ENCODE measurements at regions not wholly inside any gene's neighbourhood (a gene's known extent, or its start where the extent isn't known, plus 50 kb on each side); places are given as distances from the start of the nearest gene placed in this dataset.

DNA sequence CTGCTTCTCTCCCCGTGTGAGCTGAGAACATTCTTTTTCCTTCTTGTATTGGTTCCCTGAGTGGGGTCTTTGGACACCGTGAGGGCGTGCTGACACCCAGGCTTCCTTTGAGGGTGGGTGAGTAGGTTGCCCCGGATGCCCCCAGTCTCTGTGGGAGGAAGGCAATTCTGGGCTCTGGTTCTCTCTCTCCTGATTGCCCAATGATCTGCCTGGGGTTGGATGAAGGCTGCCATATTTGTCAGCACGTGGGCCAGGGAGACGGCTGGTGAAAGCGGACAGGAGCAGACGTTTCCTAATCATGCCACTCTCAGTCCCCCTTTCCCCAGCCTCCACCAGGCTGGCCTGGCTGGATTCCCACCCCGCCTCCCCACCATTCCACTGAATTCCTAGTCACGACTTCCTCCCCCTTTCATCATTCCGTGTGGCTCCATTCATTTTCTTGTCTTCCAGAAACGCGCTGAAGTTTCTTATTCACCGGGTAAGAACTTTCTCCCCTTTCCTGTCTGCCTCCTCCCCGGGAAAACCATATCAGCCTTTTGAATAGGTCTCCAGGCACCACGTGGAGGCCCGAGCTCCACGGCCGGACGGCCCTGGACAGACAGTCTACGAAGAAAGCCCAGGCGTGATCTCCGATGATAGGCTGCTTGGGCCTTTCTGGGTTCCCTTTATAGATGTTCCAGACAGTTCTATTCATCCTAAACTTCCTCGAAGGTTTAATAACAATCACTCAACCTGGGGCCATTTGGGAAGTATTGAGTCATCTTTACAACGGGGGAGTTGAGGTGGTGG is 98.7 kb upstream of the NPTX2 start:
- no peak for DNase-seq (ENCODE audit: low spot score)

- no peak for DNase-seq (ENCODE audit: low spot score)
Measured at GRCh38 chr7:98515201-98515600, 101.9 kb upstream of the NPTX2 start.

DNA sequence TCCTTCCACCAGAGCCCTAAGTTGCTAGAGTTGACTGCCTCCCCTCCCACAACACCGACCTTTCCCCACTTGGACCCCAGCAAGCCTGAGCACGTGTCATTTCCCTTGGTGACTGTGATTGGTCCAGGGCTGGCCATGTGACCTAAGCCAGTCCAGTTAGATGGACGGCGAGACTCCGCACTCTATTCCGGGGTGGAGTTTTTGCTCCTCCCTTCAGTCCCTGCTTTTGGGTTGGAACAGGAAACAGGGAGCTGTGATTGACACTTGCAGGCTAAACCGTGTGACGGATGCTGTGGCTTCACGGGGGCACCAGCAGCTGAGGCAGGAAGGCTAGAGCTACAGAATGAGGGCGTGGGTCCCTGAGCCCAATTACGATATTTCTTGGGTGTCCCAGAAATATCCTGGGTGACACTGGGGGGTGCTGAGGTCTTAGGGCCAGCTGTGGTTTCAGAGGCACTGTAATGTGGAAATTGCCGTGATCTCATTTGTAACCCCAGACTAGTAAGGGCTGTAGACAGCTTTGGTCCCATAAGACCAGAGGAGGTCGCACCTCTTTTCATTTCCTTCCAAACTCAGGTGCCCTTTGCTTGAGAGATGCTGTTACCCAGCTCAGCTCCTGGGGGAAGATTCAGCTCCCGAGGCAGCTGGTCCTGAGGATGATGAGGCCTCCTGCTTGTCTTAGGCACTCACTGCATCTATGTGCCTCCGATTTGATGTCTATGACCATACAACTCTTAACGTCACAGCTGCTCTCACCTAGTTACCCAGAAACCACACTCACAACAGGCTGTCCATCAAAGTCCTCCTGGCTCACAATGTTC is 102.7 kb upstream of the NPTX2 start:
- no peak for DNase-seq (ENCODE audit: low spot score)

DNA sequence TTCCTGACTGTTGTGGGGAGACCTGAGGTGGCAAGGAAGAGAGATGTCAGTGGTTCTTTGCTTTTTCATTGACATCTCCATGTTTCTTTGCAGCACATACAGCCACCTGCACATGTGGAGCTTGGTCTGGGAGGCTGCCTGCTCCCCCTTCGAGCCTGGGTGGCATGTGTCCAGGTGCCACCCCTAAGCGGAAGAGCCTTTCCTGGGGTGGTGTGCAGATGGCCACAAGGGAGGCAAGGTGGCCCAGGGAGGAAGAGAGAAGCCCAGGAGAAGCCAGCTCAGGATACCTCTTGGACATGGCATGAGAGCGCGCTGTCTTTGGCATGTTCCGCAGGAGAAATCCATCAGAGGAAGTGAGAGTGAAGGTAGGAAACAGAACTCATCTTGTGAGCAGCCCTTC is 105.9 kb upstream of the NPTX2 start:
- DNase-seq (ENCODE audit: low spot score), result no peak

GRCh38 chr7:98509836-98510235 is 107.2 kb upstream of the NPTX2 start:
- no peak for DNase-seq (ENCODE audit: low spot score)

GRCh38 chr7:98506471-98506870 is 105.6 kb upstream of the BAIAP2L1 start:
- no peak for DNase-seq (ENCODE audit: low spot score)

- no peak for DNase-seq (ENCODE audit: low spot score)
Measured at GRCh38 chr7:98500764-98501163, 99.9 kb upstream of the BAIAP2L1 start.

- no peak for DNase-seq (ENCODE audit: low spot score)
Measured at GRCh38 chr7:98496618-98497017, 95.7 kb upstream of the BAIAP2L1 start.

- no peak for DNase-seq (ENCODE audit: low spot score)
Measured at GRCh38 chr7:98495200-98495955, 94.5 kb upstream of the BAIAP2L1 start.

DNA sequence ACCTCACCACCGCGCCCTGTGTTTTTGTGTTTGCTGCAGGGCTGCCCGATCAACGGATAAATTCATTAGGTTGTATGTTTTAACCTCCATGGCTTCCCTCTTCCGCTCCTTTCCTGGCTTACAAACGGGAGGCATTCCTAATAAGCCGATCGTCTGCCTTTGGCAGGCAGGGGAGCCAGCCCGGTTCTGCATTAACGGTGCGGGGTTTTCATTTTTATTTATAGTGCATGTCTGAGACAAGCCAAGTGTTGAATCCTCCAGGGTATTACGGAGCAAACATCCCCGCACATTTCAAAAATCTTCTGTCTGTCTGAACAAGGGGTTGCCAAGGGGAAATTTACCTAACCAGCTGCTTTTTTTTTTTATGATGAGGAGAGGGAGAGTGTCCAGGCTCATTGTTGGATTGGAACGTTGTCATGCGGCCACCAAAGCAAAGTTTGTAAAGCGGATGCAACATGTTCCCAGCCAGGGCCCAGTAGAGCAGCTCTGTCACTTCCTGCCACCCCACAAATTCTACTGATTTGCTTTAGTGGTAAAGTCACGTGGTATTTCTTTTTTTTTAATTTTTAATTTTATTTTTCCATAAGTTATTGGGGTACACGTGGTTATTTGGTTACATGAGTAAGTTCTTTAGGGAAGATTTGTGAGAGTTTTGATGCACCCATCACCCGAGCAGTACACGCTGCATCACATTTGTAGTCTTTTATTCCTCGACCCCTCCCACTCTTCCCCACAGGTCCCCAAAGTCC is 92.3 kb upstream of the BAIAP2L1 start:
- DNase-seq (ENCODE audit: low spot score), result no peak

DNA sequence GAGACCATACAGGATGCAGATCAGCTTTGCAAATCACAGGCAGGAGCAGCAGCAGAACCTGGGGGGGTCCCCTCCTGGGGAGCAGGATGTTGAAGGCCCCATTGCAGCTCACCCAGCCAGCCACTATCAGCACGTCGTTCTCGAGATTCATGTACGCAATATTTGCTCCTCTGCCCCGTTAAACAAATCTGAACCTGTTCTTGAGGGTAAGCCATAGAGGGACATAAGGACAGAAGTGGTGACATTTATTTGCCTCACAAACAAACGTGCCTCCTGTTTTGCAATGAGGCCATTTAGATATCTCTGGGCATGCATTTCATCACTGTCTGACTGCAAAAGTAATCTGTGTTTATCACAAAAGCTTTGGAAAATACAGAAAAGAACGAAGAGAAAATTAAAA is 87.3 kb upstream of the BAIAP2L1 start:
- DNase-seq (ENCODE audit: low spot score), result no peak

- DNase-seq (ENCODE audit: low spot score), result no peak
Measured at GRCh38 chr7:98483964-98484545, 83.2 kb upstream of the BAIAP2L1 start.

DNA sequence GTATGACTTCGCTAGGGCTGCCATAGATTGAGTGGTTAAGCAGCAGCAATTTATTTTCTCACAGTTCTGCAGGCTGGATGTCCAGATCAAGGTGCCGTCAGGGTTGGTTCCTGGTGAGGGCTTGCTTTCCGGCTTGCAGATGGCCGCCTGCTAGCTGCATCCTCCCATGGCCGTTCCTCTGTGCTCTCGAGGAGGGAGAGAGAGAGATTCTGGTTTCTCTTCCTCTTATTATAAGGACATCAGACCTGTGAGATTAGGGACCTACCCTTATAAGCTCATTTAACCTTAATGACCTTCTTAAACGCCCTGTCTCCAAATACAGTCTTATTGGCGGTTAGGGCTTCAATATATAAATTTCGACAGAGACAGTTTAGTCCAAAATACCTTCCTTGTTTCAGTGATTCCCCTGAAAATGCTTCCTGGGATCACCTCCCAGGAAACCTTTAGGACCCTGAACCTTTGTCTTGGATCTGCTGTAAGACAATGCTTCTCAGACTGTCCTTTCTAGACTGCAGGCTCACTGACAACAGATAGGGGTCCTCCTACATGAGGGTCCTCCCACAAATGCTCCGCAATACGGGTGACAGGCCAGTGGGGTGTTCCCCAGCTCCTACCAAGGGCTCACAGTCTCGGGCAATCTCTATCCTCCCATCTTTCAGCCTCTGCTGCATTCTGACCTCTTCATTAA is 82.5 kb upstream of the BAIAP2L1 start:
- DNase-seq (ENCODE audit: low spot score), result no peak

- DNase-seq (ENCODE audit: low spot score), result no peak
Measured at GRCh38 chr7:98479318-98479717, 78.4 kb upstream of the BAIAP2L1 start.

DNA sequence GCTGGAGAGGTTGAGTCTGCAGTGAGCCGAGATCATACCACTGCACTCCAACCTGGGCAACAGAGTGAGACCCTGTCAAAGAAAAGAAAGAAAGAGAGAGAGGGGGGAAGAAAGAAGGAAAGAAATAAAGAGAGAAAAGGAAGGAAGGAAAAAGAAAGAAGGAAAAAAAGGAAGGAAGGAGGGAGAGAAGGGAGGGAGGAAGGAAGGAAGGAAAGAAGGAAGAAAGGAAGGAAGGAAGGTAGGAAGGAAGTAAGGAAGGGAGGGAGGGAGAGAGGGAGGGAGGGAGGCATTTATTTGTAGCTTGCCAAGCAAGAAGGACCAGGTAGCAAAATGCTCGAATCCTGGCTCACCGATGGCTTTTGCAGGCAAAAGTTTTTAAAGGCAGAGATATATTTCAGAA is 74.5 kb upstream of the BAIAP2L1 start:
- DNase-seq (ENCODE audit: low spot score), result no peak

- DNase-seq (ENCODE audit: low spot score), result no peak
Measured at GRCh38 chr7:98474558-98474957, 73.7 kb upstream of the BAIAP2L1 start.

- no peak for DNase-seq (ENCODE audit: low spot score)
Measured at GRCh38 chr7:98472521-98472954, 71.6 kb upstream of the BAIAP2L1 start.

- DNase-seq (ENCODE audit: low spot score), result no peak
Measured at GRCh38 chr7:98470485-98471240, 69.8 kb upstream of the BAIAP2L1 start.

DNA sequence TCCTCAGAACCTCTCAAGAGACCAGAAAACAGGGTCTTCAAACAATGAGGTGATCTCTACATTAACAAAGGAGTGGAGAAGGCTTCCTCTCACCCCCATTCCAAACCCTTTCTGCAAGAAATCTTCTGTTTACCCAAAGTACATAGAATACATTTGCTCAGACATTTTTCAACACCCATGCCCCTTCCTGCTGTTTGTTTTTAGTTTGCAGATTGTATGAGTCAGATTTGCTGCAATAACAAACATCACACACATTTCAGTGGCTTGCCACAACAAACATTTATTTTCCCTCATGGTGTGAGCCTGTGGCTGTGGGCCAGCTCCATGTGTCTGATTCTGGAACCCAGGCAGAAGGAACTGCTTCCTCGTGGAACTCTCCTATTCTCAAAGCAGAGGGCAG is 68.2 kb upstream of the BAIAP2L1 start:
- DNase-seq (ENCODE audit: low spot score), result no peak

All from mesenteric fat pad (tissue), 1 donor.